NCI-H2107 (cell line): ENCODE measurements at regions not wholly inside any gene's neighbourhood (a gene's known extent, or its start where the extent isn't known, plus 50 kb on each side); places are given as distances from the start of the nearest gene placed in this dataset.

ENCODE experiments used
- DNase-seq: peaks from one replicate; lab custom pipeline; 2025; lab: John Stamatoyannopoulos, UW

GRCh38 chr2:145283131-145283530 is 763.2 kb upstream of the ZEB2 start:
- DNase-seq = no peak

- no peak for DNase-seq
These were observed 758.0 kb upstream of the ZEB2 start for GRCh38 chr2:145277922-145278321.

- DNase-seq = no peak
These were observed 753.9 kb upstream of the ZEB2 start for GRCh38 chr2:145273840-145274239.

- DNase-seq = no peak
These were observed 749.0 kb upstream of the ZEB2 start for GRCh38 chr2:145268931-145269330.

- no peak for DNase-seq
These were observed 747.5 kb upstream of the ZEB2 start for GRCh38 chr2:145267451-145267850.

- DNase-seq = no peak
These were observed 745.3 kb upstream of the ZEB2 start for GRCh38 chr2:145265244-145265643.

- no peak for DNase-seq
These were observed 740.8 kb upstream of the ZEB2 start for GRCh38 chr2:145260674-145261073.

GRCh38 chr2:145260081-145260480 is 740.2 kb upstream of the ZEB2 start:
- DNase-seq = no peak

- DNase-seq = peak; percentile 23
These were observed 739.1 kb upstream of the ZEB2 start for GRCh38 chr2:145258903-145259579.

GRCh38 chr2:145257931-145258330 is 738.0 kb upstream of the ZEB2 start:
- no peak for DNase-seq

GRCh38 chr2:145256551-145256950 is 736.6 kb upstream of the ZEB2 start:
- no peak for DNase-seq

- no peak for DNase-seq
These were observed 734.4 kb upstream of the ZEB2 start for GRCh38 chr2:145254291-145254690.

GRCh38 chr2:145253492-145253891 is 733.6 kb upstream of the ZEB2 start:
- DNase-seq = no peak

- DNase-seq = no peak
These were observed 725.5 kb upstream of the ZEB2 start for GRCh38 chr2:145245268-145245870.

GRCh38 chr2:145235312-145235711 is 715.4 kb upstream of the ZEB2 start:
- no peak for DNase-seq

- no peak for DNase-seq
These were observed 710.6 kb upstream of the ZEB2 start for GRCh38 chr2:145230546-145230945.

- no peak for DNase-seq
These were observed 708.6 kb upstream of the ZEB2 start for GRCh38 chr2:145228506-145228905.

- DNase-seq = no peak
These were observed 707.0 kb upstream of the ZEB2 start for GRCh38 chr2:145226901-145227300.

GRCh38 chr2:145221516-145221915 is 701.6 kb upstream of the ZEB2 start:
- no peak for DNase-seq

GRCh38 chr2:145221032-145221431 is 701.1 kb upstream of the ZEB2 start:
- no peak for DNase-seq

- peak; percentile 21 for DNase-seq
These were observed 700.6 kb upstream of the ZEB2 start for GRCh38 chr2:145220496-145220895.

- DNase-seq = no peak
These were observed 688.0 kb upstream of the ZEB2 start for GRCh38 chr2:145207884-145208283.

- no peak for DNase-seq
These were observed 686.8 kb upstream of the ZEB2 start for GRCh38 chr2:145206496-145207281.
